Left forelimb (tissue), 1 donor: ENCODE measurements at regions not wholly inside any gene's neighbourhood (a gene's known extent, or its start where the extent isn't known, plus 50 kb on each side); places are given as distances from the start of the nearest gene placed in this dataset.
"Not testable (repeated sequence)": the region's sequence is repeated elsewhere in the genome, so short reads cannot be mapped to it uniquely, and the experiment has no call there.

Experiments used
- DNase-seq: peaks from one replicate; pipeline ENCODE4 v3.0.0-alpha.2; 2018; ENCODE audit warnings: low spot score

DNA sequence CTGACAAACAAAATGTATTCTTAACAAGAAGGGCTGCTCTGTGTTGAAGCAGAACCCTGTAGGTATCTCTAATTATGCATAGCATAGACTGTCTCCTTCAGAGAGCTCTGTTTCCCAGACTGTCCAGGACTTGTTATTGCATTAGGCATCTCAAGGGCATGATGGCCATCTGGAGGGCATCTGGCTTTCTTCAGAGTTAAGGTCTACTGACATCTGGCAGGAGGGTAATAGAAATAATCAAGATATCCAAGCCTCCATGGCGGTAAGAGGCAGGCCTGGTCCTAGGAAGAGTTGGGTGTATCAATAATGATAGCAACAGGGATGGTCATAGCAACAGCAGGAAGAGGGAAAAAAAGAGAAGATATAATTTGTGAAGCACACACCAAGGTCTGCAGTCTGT, 161.2 kb downstream of the TTC8 start:
- DNase-seq: no peak

- DNase-seq: no peak
These were observed 161.8 kb downstream of the TTC8 start for GRCh38 chr14:88986146-88986841.

GRCh38 chr14:88986908-88987307, 162.5 kb downstream of the TTC8 start:
- DNase-seq: not testable (repeated sequence)

DNA sequence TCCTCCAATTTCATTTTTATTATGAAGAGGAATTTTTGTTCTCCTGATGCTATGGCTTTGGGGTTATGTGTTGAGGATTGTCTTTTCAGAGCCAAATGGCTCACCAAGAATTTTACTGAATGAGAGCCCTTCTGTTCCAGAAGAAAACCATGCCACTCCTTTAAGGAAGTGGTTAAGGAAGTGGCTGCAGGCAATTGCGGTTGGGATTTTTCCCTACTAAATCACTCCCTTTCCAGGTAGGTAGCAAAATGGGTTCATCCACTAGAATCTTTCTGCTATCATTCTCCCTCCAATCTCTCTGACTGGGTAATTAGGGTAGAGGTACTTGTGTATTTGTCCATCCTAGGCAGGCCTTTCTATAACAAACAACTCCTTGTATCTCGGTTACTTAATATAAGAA, 163.1 kb downstream of the TTC8 start:
- DNase-seq: no peak

GRCh38 chr14:88989911-88990310, 165.5 kb downstream of the TTC8 start:
- no peak for DNase-seq

GRCh38 chr14:88990856-88991255, 166.4 kb downstream of the TTC8 start:
- no peak for DNase-seq

DNA sequence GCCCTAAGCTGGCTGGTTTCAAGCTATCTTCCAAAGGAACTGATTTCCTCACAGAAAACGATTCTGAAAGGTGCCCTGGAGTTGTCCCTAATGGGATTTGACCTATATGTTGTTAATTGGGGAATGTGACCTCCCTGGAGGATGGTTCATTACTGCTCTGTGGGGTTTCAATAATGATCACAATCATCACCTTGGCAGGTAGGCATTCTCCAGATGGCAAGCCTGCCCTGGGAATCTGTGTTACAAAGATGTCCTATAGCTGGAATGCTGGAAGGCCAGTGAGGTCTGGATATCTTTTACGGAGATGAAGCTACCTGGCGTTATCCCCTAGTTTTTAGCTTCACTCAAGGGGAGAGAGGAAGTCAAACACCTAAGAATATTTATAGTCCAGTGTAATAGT, 167.6 kb downstream of the TTC8 start:
- DNase-seq: no peak

DNA sequence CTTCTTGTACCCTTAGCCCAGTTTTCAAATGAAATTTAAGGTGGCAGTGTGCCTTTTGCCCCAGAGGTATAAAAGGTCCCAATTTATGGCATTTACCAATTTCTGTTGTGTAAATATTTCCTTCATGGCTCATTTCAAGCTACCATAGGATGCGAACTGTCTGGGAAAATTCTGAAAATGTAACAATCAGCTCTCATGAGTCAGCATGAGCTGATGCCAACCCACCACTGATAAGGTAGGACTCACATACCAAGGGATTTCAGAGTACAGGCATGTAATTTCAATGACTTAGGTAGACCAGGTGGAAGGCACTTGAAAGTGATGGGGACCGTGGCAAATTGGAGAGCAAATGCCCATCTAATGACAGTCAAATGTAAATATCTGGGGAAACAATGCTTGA, 169.5 kb downstream of the TTC8 start:
- DNase-seq: no peak

- DNase-seq: no peak
These were observed 171.2 kb downstream of the TTC8 start for GRCh38 chr14:88995437-88996198.

DNA sequence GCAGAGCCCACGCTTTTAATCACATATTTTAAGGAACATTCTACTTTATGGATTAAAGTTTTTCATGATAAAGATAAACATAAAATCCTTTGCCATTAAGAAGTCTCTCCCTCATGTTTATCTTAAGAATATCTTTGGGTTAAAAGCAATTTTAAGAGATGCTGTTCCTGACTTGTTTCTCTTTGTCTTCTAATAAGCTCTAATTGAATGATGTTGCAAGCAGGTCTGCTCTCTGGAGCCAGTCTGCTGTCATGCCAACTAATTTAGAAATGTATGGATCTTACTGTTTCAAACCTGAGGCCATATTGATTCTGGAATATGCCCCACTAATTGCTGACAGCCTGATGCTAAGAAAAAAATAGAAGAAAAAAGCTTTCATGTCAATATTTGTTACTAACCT, 173.6 kb downstream of the TTC8 start:
- no peak for DNase-seq

DNA sequence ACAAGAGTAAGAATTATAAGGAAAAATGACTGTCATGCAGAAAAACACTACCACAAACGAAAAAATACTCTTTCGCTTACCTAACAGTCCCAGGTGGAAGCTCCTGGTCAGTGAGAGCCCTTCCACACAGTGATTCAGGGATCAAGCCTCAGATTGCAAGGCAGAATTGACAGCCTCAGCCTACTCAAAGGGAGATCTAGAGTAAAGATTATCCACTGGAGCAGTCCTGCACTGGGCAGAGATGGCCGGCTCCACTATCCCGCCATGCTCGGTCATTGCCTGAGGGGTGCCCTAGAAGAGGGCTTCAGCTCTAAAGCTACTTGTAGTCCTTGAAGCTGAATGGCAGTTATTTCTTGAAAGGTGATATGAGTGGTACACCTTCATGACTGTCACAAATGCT, 174.7 kb downstream of the TTC8 start:
- no peak for DNase-seq

DNA sequence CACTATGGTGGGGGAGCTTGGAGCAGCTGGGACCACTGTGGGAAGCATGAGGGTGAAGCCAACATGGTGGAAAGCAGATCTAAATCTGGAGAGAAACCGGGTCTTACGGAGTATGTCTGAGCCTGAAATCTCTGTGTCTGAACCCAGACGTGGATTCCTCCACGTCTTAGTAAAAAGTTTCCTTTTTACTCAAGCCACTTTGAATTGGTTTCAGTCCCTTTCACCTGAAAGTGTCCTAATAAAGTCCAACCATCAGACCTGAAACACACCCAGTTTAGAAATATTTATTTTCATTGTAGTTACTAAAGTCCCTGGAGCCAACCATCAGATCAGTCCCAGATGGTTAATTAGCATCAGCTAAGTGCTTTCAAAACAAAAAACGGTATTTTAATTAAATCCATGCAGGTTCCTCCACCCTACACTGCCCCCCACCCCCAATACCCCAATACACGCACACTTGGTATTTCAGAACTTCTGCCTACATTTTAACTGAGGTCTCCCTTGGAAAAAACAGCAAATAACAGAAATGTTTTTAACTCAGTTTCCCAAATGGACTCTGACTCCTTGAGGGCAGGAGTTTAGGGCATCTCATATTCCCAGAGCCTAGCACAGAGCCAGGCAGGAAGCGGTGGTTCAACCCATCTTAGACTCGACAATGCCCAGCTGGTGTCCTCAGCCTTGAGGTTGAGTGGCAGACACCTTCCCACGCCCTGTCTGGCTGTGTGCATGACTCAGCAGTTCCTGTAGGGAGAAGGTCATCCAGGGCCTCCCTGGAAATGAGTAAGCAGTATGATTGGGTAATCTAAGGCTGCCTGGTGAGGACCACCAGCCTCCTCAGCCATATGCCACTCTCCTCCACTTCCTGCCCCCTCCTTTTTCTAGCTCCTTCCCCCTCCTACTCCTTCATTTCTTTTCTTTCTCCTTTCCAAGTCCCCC, 175.8 kb downstream of the TTC8 start:
- no peak for DNase-seq

DNA sequence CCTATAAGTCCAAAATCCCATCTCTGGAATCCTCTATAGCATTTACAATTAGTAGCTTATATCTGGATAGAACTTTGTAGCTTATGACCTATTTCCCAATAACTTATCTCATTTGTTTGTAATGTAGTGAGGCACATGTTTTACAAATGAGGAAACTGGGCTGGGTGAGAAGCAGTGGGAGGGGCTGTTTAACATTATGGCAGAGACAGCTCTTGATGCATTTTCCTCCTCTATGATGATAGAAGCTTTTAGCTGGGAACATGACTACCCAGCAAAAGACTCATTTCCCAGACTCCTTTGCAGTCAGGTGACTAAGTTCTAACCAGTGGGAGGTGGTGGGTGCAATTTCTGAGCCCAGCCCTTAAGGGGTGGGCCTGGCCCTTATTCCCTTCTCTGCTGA, 179.7 kb downstream of the TTC8 start:
- no peak for DNase-seq

GRCh38 chr14:89007906-89008305, 183.5 kb downstream of the TTC8 start:
- no peak for DNase-seq

- DNase-seq: no peak
These were observed 187.2 kb downstream of the TTC8 start for GRCh38 chr14:89011355-89012281.

- no peak for DNase-seq
These were observed 188.0 kb downstream of the TTC8 start for GRCh38 chr14:89012282-89013097.

- no peak for DNase-seq
These were observed 188.7 kb downstream of the TTC8 start for GRCh38 chr14:89013098-89013504.

DNA sequence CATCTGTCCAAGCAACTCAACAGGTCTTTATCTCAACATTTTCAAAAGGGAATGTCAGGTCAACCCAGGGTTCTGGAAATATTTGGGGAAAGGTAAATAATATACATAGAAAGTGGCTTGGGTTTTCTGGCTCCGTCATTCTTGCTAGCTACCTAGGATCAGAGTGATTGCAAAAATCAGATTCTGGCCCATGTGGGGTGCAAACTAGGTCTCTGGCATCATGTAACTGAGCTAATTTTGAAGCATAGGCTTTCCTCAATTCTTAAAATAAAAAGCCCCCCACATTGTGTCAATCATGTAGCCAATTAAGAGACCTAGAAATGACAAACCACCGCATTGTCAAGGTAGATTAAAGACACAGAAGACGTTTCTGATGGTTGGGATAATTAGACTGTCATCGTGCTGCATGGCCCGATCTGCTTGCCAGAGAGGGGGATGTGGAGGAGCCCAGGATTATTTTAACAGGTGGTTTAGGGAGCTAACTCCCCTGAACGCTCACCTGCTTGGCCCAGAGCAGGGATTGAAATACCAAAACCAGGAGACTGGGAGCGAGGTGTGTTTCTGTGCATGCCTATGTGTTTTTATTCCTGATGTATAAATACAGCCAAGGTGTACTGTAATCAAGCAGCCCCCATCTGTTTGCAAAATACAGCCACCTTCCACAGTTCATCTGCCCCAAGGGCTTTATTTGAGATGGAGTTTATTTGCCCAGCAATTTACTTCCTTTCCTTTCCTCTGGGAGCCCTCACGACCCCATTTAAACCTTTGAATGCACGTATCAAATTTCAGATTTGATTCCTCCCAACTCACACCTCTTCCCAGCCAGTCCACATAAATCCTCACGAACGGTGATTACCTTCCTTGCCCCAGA, 189.5 kb downstream of the TTC8 start:
- DNase-seq: no peak

DNA sequence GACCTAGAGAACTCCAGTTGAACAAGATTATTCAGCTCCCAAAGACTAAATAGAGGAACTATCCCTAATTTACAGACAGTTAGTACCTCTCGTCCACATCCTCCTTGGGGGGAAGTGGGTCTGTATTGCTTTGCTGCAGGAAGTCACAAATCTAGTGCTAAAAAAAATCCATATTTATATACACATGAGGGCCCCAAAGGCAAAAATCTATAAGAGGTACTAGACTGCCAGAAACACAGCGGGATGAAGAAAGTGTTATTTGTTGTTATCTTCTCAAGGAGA, 190.1 kb downstream of the TTC8 start:
- no peak for DNase-seq

GRCh38 chr14:89015016-89015415, 190.6 kb downstream of the TTC8 start:
- DNase-seq: no peak
